HEK293 (cell line): ENCODE measurements at regions not wholly inside any gene's neighbourhood (a gene's known extent, or its start where the extent isn't known, plus 50 kb on each side); places are given as distances from the start of the nearest gene placed in this dataset.

ENCODE experiments used
- ZNF621 ChIP-seq: fragments of 450-650 bp; formaldehyde crosslinking; IDR thresholded peaks from 2 replicates; pipeline ENCODE4 v1.5.1; 2017; ENCODE audit warnings: missing biosample characterization, missing genetic modification characterization
- TF ChIP-seq, protein P1 (sequence below): fragments of 450-650 bp; formaldehyde crosslinking; IDR thresholded peaks from 2 replicates; pipeline ENCODE4 v1.5.1; 2016; ENCODE audit warnings: missing biosample characterization, missing genetic modification characterization

DNA sequence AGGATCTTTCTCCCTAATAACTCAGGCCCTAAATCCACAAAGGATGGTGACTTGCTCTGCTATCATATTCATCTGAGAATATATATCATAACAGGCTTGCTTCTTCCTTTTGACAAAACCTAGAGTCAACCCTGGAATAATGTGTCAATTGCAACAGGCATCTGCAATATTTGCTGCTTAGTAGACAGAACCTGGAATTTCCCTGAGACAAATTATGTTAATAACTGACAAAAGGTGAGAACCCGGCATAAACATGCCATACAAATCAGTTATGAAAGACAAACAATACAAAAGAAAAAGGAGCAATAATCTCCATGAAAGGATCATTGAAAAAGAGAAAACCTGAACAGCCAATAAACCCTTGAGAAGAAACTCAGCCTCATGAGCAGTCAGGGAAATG, 114.5 kb upstream of the CDCA7L start:
- TF ChIP-seq, protein P1, sequence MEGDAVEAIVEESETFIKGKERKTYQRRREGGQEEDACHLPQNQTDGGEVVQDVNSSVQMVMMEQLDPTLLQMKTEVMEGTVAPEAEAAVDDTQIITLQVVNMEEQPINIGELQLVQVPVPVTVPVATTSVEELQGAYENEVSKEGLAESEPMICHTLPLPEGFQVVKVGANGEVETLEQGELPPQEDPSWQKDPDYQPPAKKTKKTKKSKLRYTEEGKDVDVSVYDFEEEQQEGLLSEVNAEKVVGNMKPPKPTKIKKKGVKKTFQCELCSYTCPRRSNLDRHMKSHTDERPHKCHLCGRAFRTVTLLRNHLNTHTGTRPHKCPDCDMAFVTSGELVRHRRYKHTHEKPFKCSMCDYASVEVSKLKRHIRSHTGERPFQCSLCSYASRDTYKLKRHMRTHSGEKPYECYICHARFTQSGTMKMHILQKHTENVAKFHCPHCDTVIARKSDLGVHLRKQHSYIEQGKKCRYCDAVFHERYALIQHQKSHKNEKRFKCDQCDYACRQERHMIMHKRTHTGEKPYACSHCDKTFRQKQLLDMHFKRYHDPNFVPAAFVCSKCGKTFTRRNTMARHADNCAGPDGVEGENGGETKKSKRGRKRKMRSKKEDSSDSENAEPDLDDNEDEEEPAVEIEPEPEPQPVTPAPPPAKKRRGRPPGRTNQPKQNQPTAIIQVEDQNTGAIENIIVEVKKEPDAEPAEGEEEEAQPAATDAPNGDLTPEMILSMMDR (tag by site-specific recombination) = no peak
- no peak for TF ChIP-seq ZNF621
